Tibial nerve (tissue), 4 donors: ENCODE measurements at regions not wholly inside any gene's neighbourhood (a gene's known extent, or its start where the extent isn't known, plus 50 kb on each side); places are given as distances from the start of the nearest gene placed in this dataset.

ENCODE experiments used
- DNase-seq, 2 donors: peaks; one replicate each; pipeline ENCODE4 v3.0.0-alpha.2; 2019; ENCODE audit warnings: low spot score in 2 of 2
- H3K27ac ChIP-seq, 4 donors: fragments of 200-600 bp; sonication (generic) in 3 of 4; one replicate each; pipeline ENCODE4 v1.5.1; 2017 to 2019; ENCODE audit warnings: mild to moderate bottlenecking in 1 of 4
- H3K27me3 ChIP-seq, 2 donors: fragments of 200-600 bp; sonication (generic) in 1 of 2; one replicate each; pipeline versions ENCODE4 v1.5.1 to v1.6.0; 2017 to 2019
- H3K36me3 ChIP-seq, 3 donors: fragments of 200-600 bp; sonication (generic); one replicate each; pipeline ENCODE4 v1.5.1; 2018 to 2019
- H3K4me1 ChIP-seq, 4 donors: fragments of 200-600 bp; sonication (generic) in 3 of 4; one replicate each; pipeline ENCODE4 v1.5.1; 2017 to 2019
- H3K4me3 ChIP-seq, 4 donors: fragments of 200-600 bp; sonication (generic) in 3 of 4; one replicate each; pipeline ENCODE4 v1.5.1; 2017 to 2019; ENCODE audit warnings: mild to moderate bottlenecking in 1 of 4, moderate library complexity in 1 of 4
- H3K9me3 ChIP-seq, 4 donors: fragments of 200-600 bp; sonication (generic) in 3 of 4; one replicate each; pipeline ENCODE4 v1.5.1; 2017 to 2019
- CTCF ChIP-seq, 5 experiments: fragments of 200-600 bp in 3 of 5; fragments of 450-650 bp in 2 of 5; sonication (generic) in 3 of 5; IDR thresholded peaks; one replicate each; pipeline ENCODE4 v1.5.1; 2016 to 2019; ENCODE audit warnings: antibody characterized with exemption in 5 of 5, mild to moderate bottlenecking in 3 of 5, moderate library complexity in 2 of 5
- EP300 ChIP-seq, 2 donors: sonication (generic); formaldehyde crosslinking; IDR thresholded peaks; one replicate each; pipeline ENCODE4 v1.6.1; 2017; ENCODE audit warnings: antibody characterized with exemption in 2 of 2, mild to moderate bottlenecking in 1 of 2
- POLR2A ChIP-seq, 2 donors: fragments of 450-650 bp; IDR thresholded peaks; one replicate each; pipeline ENCODE4 v1.6.1; 2017; ENCODE audit warnings: antibody characterized with exemption in 2 of 2, mild to moderate bottlenecking in 2 of 2, moderate library complexity in 2 of 2
- WGBS, 2 donors: methylation state at CpG; one replicate each; pipeline ENCODE4 v1.1.5; 2018; 5-methylcytosine and 5-hydroxymethylcytosine counted together

GRCh38 chr11:104279587-104279986, 115.6 kb upstream of the PDGFD start:
- H3K4me1 ChIP-seq = no peaks in the 10 kb centered on the region
- no peak for TF ChIP-seq POLR2A (IDR thresholded peaks at IDR 0.05)
- no peak for TF ChIP-seq CTCF (IDR thresholded peaks at IDR 0.05)
- TF ChIP-seq EP300 (IDR thresholded peaks at IDR 0.05) = no peak

GRCh38 chr11:104275992-104276391, 112.0 kb upstream of the PDGFD start:
- no peak for TF ChIP-seq CTCF (IDR thresholded peaks at IDR 0.05)
- TF ChIP-seq POLR2A (IDR thresholded peaks at IDR 0.05) = no peak
- no peak for DNase-seq
- WGBS, 2 donors = 71 to 72% methylated on average over 2 of the region's 2 CpGs
- no peaks in the 10 kb centered on the region for H3K4me1 ChIP-seq
- H3K27me3 ChIP-seq = no peaks in the 10 kb centered on the region
- H3K27ac ChIP-seq = no peak overlapping the region
- no peak overlapping the region for H3K4me3 ChIP-seq
- no peaks in the 10 kb centered on the region for H3K9me3 ChIP-seq
- no peaks in the 10 kb centered on the region for H3K36me3 ChIP-seq

More at GRCh38 chr11:104279587-104279986, 115.6 kb upstream of the PDGFD start:
- no peak for DNase-seq
- no peak overlapping the region for H3K4me3 ChIP-seq
- no peaks in the 10 kb centered on the region for H3K9me3 ChIP-seq
- H3K36me3 ChIP-seq = no peaks in the 10 kb centered on the region
- no peak overlapping the region for H3K27ac ChIP-seq
- H3K27me3 ChIP-seq = no peaks in the 10 kb centered on the region

- DNase-seq = no peak
- Histone ChIP-seq H3K4me3 (no peak overlapping the region), H3K27me3 (no peaks in the 10 kb centered on the region), H3K4me1 (peaks cover 0 to 29% (median 2%) of the 10 kb centered on the region in 4 donors), H3K27ac (peak overlapping the region in 1 of 4 donors; percentile 49), H3K36me3 (no peaks in the 10 kb centered on the region), H3K9me3 (no peaks in the 10 kb centered on the region)
- TF ChIP-seq EP300 (IDR thresholded peaks at IDR 0.05) (no peak), CTCF (IDR thresholded peaks at IDR 0.05) (no peak), POLR2A (IDR thresholded peaks at IDR 0.05) (no peak)
- WGBS, 2 donors = 28 to 36% methylated on average over 2 of the region's 2 CpGs
These were observed 96.5 kb upstream of the PDGFD start for GRCh38 chr11:104260456-104260855.

- H3K4me3 ChIP-seq = no peak overlapping the region
- 50 to 51% methylated on average over 4 of the region's 4 CpGs for WGBS, 2 donors
- H3K27ac ChIP-seq = no peak overlapping the region
- no peaks in the 10 kb centered on the region for H3K36me3 ChIP-seq
- no peak for TF ChIP-seq CTCF (IDR thresholded peaks at IDR 0.05)
- no peak for TF ChIP-seq POLR2A (IDR thresholded peaks at IDR 0.05)
- H3K4me1 ChIP-seq = peaks cover 0 to 29% (median 2%) of the 10 kb centered on the region in 4 donors
- no peaks in the 10 kb centered on the region for H3K27me3 ChIP-seq
- H3K9me3 ChIP-seq = no peaks in the 10 kb centered on the region
- DNase-seq = no peak
These were observed 95.2 kb upstream of the PDGFD start for GRCh38 chr11:104259121-104259610.

GRCh38 chr11:104256525-104256924, 92.6 kb upstream of the PDGFD start:
- Histone ChIP-seq H3K36me3 (no peaks in the 10 kb centered on the region), H3K4me3 (no peak overlapping the region), H3K9me3 (no peaks in the 10 kb centered on the region), H3K27me3 (no peaks in the 10 kb centered on the region), H3K27ac (no peak overlapping the region), H3K4me1 (peaks cover 0 to 29% (median 2%) of the 10 kb centered on the region in 4 donors)
- WGBS, 2 donors = 77 to 79% methylated on average over 2 of the region's 2 CpGs
- TF ChIP-seq CTCF (IDR thresholded peaks at IDR 0.05) (no peak), POLR2A (IDR thresholded peaks at IDR 0.05) (no peak), EP300 (IDR thresholded peaks at IDR 0.05) (no peak)
- no peak for DNase-seq
